Sigmoid colon (tissue), 6 donors: ENCODE measurements at regions not wholly inside any gene's neighbourhood (a gene's known extent, or its start where the extent isn't known, plus 50 kb on each side); places are given as distances from the start of the nearest gene placed in this dataset.

Source experiments
- DNase-seq: peaks from one replicate; pipeline ENCODE4 v3.0.0-alpha.2; 2019
- H3K27ac ChIP-seq, 4 donors: fragments of 200-600 bp; sonication (generic); one replicate each; pipeline ENCODE4 v1.5.1; 2016 to 2019; ENCODE audit warnings: mild to moderate bottlenecking in 1 of 4
- H3K27me3 ChIP-seq, 3 donors: fragments of 200-600 bp; sonication (generic); one replicate each; pipeline ENCODE4 v1.5.1; 2019; ENCODE audit warnings: mild to moderate bottlenecking in 1 of 3
- H3K36me3 ChIP-seq, 4 donors: fragments of 200-600 bp; sonication (generic); one replicate each; pipeline ENCODE4 v1.5.1; 2016 to 2019
- H3K4me1 ChIP-seq, 4 donors: fragments of 200-600 bp; sonication (generic); one replicate each; pipeline ENCODE4 v1.5.1; 2017 to 2019
- H3K4me3 ChIP-seq, 4 donors: fragments of 200-600 bp; sonication (generic); one replicate each; pipeline ENCODE4 v1.5.1; 2017 to 2019; ENCODE audit warnings: mild to moderate bottlenecking in 2 of 4, moderate library complexity in 1 of 4
- H3K9me3 ChIP-seq, 4 donors: fragments of 200-600 bp in 3 of 4; sonication (generic) in 3 of 4; one replicate each; pipeline versions ENCODE4 v1.5.1 to v1.6.1; 2013 to 2019
- CTCF ChIP-seq, 4 experiments: fragments of 450-650 bp in 3 of 4; fragments of 200-600 bp in 1 of 4; IDR thresholded peaks; one replicate each; pipeline ENCODE4 v1.5.1; 2016 to 2019; ENCODE audit warnings: antibody characterized with exemption in 4 of 4, mild to moderate bottlenecking in 3 of 4, moderate library complexity in 2 of 4
- EP300 ChIP-seq, 4 donors: sonication (generic); formaldehyde crosslinking; IDR thresholded peaks; one replicate each; pipeline ENCODE4 v1.6.1; 2017; ENCODE audit warnings: antibody characterized with exemption in 4 of 4
- POLR2A ChIP-seq, 2 donors: fragments of 450-650 bp; IDR thresholded peaks; one replicate each; pipeline ENCODE4 v1.6.1; 2016; ENCODE audit warnings: antibody characterized with exemption in 2 of 2, mild to moderate bottlenecking in 2 of 2, moderate library complexity in 2 of 2
- POLR2AphosphoS5 ChIP-seq, 4 donors: sonication (generic); formaldehyde crosslinking; IDR thresholded peaks; one replicate each; pipeline ENCODE4 v1.6.1; 2017; ENCODE audit warnings: antibody characterized with exemption in 4 of 4
- WGBS, 2 donors: extraction: QIAGEN DNeasy Blood & Tissue Kit; methylation state at CpG; one replicate each; pipeline ENCODE4 v1.1.7; 2013; 5-methylcytosine and 5-hydroxymethylcytosine counted together
- intact Hi-C: fragments of 100-400 bp; cut with DNase I; formaldehyde crosslinking; loops from one replicate; pipeline ENCODE4 v1.15.1; 2023
- donor health status: healthy with polysubstance abuse.
- donor health status: healthy.

DNA sequence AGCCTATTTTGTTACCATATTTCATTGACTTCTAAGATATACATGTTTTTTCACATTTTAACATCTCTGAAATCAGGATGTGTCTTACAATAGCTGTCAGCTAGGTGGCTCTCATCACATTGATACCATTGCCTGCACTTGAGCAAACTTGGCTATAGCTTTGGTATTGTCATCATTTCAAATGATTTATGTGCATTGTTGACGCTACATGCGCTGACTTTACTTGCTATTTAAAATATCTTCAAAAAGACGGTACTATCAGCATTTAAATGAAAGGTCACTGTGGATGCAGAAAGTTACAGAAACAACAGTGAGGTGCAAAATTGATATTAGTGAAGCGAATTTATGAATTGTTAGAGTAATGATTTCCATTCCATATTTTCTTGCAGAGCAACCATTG lies 54.0 kb upstream of the ABHD2 start:
- no peak for DNase-seq
- Histone ChIP-seq H3K4me1 (peaks cover 0 to 7% (median 3%) of the 10 kb centered on the region in 4 donors), H3K27ac (no peak overlapping the region), H3K27me3 (peaks cover 0 to 5% (median 0%) of the 10 kb centered on the region in 3 donors), H3K36me3 (no peaks in the 10 kb centered on the region), H3K4me3 (no peak overlapping the region), H3K9me3 (no peaks in the 10 kb centered on the region)
- TF ChIP-seq POLR2AphosphoS5 (IDR thresholded peaks at IDR 0.05) (no peak), EP300 (IDR thresholded peaks at IDR 0.05) (no peak), POLR2A (IDR thresholded peaks at IDR 0.05) (no peak), CTCF (IDR thresholded peaks at IDR 0.05) (no peak)
- WGBS, 2 donors: 34 to 51% methylated on average over 4 of the region's 4 CpGs
- intact Hi-C loops: no loop called here

GRCh38 chr15:89035150-89035549 lies 53.1 kb upstream of the ABHD2 start:
- H3K27ac ChIP-seq: no peak overlapping the region
- H3K9me3 ChIP-seq: no peaks in the 10 kb centered on the region
- TF ChIP-seq POLR2A (IDR thresholded peaks at IDR 0.05): no peak
- H3K4me1 ChIP-seq: peaks cover 0 to 10% (median 3%) of the 10 kb centered on the region in 4 donors
- H3K36me3 ChIP-seq: no peaks in the 10 kb centered on the region
- 58 to 84% methylated on average over 2 of the region's 2 CpGs for WGBS, 2 donors
- no peak overlapping the region for H3K4me3 ChIP-seq
- intact Hi-C loops: no loop called here
- H3K27me3 ChIP-seq: peaks cover 0 to 5% (median 0%) of the 10 kb centered on the region in 3 donors
- DNase-seq: no peak

- H3K27me3 ChIP-seq: peaks cover 0 to 5% (median 0%) of the 10 kb centered on the region in 3 donors
- peaks cover 0 to 10% (median 5%) of the 10 kb centered on the region in 4 donors for H3K4me1 ChIP-seq
- H3K9me3 ChIP-seq: no peaks in the 10 kb centered on the region
- DNase-seq: no peak
- WGBS, 2 donors: 48 to 74% methylated on average over 2 of the region's 2 CpGs
- H3K4me3 ChIP-seq: no peak overlapping the region
- TF ChIP-seq POLR2AphosphoS5 (IDR thresholded peaks at IDR 0.05): no peak
- no peak for TF ChIP-seq EP300 (IDR thresholded peaks at IDR 0.05)
- TF ChIP-seq CTCF (IDR thresholded peaks at IDR 0.05): no peak
- TF ChIP-seq POLR2A (IDR thresholded peaks at IDR 0.05): no peak
- no peaks in the 10 kb centered on the region for H3K36me3 ChIP-seq
- intact Hi-C loops: no loop called here
- H3K27ac ChIP-seq: no peak overlapping the region
Observed at GRCh38 chr15:89035658-89036057, 52.6 kb upstream of the ABHD2 start.

DNA sequence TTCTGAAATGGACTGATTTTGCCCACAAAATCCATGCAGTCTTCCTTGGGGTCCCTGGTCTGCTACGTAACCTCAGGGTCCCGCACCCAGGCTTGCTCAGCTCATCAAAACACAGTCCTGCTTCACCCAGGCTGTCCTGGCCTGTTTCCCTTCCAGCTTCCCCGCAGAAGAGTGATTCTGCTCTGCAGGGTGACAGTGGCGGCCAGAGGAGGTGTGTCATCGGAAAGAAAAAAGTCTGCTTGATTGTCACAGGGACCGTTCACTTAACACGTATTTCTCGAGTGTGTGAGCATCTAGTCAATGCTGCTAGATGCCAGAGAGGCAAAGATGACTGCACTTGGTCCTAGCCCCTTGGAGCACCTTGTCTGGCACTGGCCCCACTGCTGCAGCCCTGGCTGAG lies 50.1 kb upstream of the ABHD2 start:
- Histone ChIP-seq H3K4me1 (peaks cover 0 to 18% (median 9%) of the 10 kb centered on the region in 4 donors), H3K9me3 (no peaks in the 10 kb centered on the region), H3K36me3 (no peaks in the 10 kb centered on the region), H3K4me3 (no peak overlapping the region), H3K27ac (peak overlapping the region in 1 of 4 donors; percentile 67), H3K27me3 (peaks cover 0 to 5% (median 0%) of the 10 kb centered on the region in 3 donors)
- DNase-seq: no peak
- TF ChIP-seq POLR2AphosphoS5 (IDR thresholded peaks at IDR 0.05): no peak
- no peak for TF ChIP-seq POLR2A (IDR thresholded peaks at IDR 0.05)
- 75 to 87% methylated on average over 8 of the region's 8 CpGs for WGBS, 2 donors
- intact Hi-C loops: no loop called here
